OCI-LY7 (cell line): ENCODE measurements at regions not wholly inside any gene's neighbourhood (a gene's known extent, or its start where the extent isn't known, plus 50 kb on each side); places are given as distances from the start of the nearest gene placed in this dataset.
"Not testable (repeated sequence)": the region's sequence is repeated elsewhere in the genome, so short reads cannot be mapped to it uniquely, and the experiment has no call there.

Source experiments
- BruUV-seq: library from RNA; stranded (reverse); fragments of 400-500 nt; replicated peaks from 2 replicates; lab custom pipeline; 2021; lab: Mats Ljungman, UMichigan
- CTCF ChIA-PET: fragments of 300-600 bp; sonication (Branson Sonifier 250); formaldehyde crosslinking; loops from one replicate; lab custom pipeline; 2022; ENCODE audit warnings: antibody characterized with exemption; ENCODE audit not compliant: unreplicated experiment; lab: Charles Lee
- POLR2A ChIA-PET: fragments of 300-600 bp; sonication (Branson Sonifier 250); formaldehyde crosslinking; loops from one replicate; lab custom pipeline; 2022; ENCODE audit warnings: antibody characterized with exemption; lab: Charles Lee
- DNase-seq: peaks from one replicate; pipeline ENCODE4 v3.0.0-alpha.2; 2015; ENCODE audit warnings: low spot score
- H2AFZ ChIP-seq: fragments of 200-600 bp; sonication (generic), shearing (Covaris generic); 2 replicates; pipeline ENCODE4 v1.6.1; 2014; ENCODE audit warnings: mild to moderate bottlenecking, antibody characterized with exemption, low read length, moderate library complexity
- H3K27ac ChIP-seq: fragments of 200-600 bp; sonication (generic); 2 replicates; pipeline ENCODE4 v1.5.1; 2014; ENCODE audit warnings: mixed run types, low read depth, mild to moderate bottlenecking, moderate library complexity, low read length, inconsistent platforms; ENCODE audit not compliant: poor library complexity, severe bottlenecking
- H3K36me3 ChIP-seq: fragments of 200-600 bp; sonication (generic); 2 replicates; pipeline ENCODE4 v1.6.1; 2014; ENCODE audit warnings: mild to moderate bottlenecking, antibody characterized with exemption, low read length, moderate library complexity, mixed read lengths; ENCODE audit not compliant: insufficient read depth
- H3K4me1 ChIP-seq: fragments of 200-600 bp; sonication (generic); 2 replicates; pipeline ENCODE4 v1.5.1; 2014; ENCODE audit warnings: mild to moderate bottlenecking, low read length; ENCODE audit not compliant: insufficient read depth, poor library complexity, severe bottlenecking
- H3K4me2 ChIP-seq: fragments of 200-600 bp; sonication (generic); 2 replicates; pipeline ENCODE4 v1.6.1; 2014; ENCODE audit warnings: mild to moderate bottlenecking, low read length
- H3K4me3 ChIP-seq: fragments of 200-600 bp; sonication (generic); 2 replicates; pipeline ENCODE4 v1.5.1; 2014; ENCODE audit warnings: mild to moderate bottlenecking, low read depth, low read length; ENCODE audit not compliant: poor library complexity, severe bottlenecking
- H3K79me2 ChIP-seq: fragments of 200-600 bp; sonication (generic); 2 replicates; pipeline ENCODE4 v1.6.1; 2016; ENCODE audit warnings: low read depth, mild to moderate bottlenecking, low read length, moderate library complexity, mixed read lengths; ENCODE audit not compliant: insufficient read depth
- H3K9me2 ChIP-seq: fragments of 200-600 bp; sonication (generic); 2 replicates; pipeline ENCODE4 v1.6.1; 2016; ENCODE audit warnings: mild to moderate bottlenecking, low read length, mixed read lengths; ENCODE audit not compliant: insufficient read depth
- H3K9me3 ChIP-seq: fragments of 200-600 bp; sonication (generic); 2 replicates; pipeline ENCODE4 v1.6.1; 2014; ENCODE audit warnings: mild to moderate bottlenecking, mixed run types, low read length, mixed read lengths
- H4K20me1 ChIP-seq: fragments of 200-600 bp; sonication (generic); 2 replicates; pipeline ENCODE4 v1.6.1; 2014; ENCODE audit warnings: mild to moderate bottlenecking, antibody characterized with exemption, low read length, moderate library complexity, mixed read lengths; ENCODE audit not compliant: insufficient read depth
- EZH2phosphoT487 ChIP-seq: fragments of 200-600 bp; sonication (generic); IDR thresholded peaks from 2 replicates; pipeline ENCODE4 v1.6.1; 2018; ENCODE audit warnings: low read depth, borderline replicate concordance, mild to moderate bottlenecking, mixed run types, antibody characterized with exemption, low read length, moderate library complexity, mixed read lengths
- intact Hi-C: fragments of 100-400 bp; cut with micrococcal nuclease; formaldehyde crosslinking; loops from one replicate; pipeline ENCODE4 v1.10.0; 2022; ENCODE audit not compliant: unreplicated experiment
- TF ChIP-seq, protein P1 (sequence below): fragments of 200-600 bp; sonication (generic); conservative IDR thresholded peaks from 2 replicates; pipeline ENCODE4 v1.5.1; 2014; ENCODE audit warnings: mild to moderate bottlenecking, antibody characterized with exemption, low read length, moderate library complexity, mixed read lengths

DNA sequence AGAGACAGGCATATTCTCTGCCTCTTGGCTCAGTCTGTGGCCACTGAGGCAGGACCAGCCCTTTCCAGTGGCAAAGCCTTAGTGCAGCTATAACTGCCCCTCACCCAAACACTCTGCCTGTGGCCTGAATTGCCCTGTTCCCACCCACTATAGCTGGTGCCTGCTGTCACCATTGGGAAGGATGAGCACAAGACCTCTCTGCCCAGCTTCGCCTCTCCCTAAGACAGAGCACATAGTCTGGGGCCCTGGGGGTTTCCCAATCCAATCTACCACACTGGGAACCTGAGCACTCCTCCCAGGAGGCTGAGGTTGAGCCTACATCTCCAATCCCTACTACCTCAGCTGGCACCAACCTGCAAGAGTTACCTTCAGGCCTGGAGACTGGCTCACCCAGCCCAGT is 670.4 kb downstream of the JRKL start:
- CTCF ChIA-PET = no interaction called here
- no peak overlapping the region for H2AFZ ChIP-seq
- POLR2A ChIA-PET = interaction anchor here (1.1 kb wide), 1 partner anchor 13 kb away, joined by 3 read pairs; no protein-coding TSS in a partner anchor
- H4K20me1 ChIP-seq = no peaks in the 10 kb centered on the region
- no peaks in the 10 kb centered on the region for H3K9me3 ChIP-seq
- no TSS peak for BruUV-seq
- intact Hi-C loops = no loop called here
- H3K79me2 ChIP-seq = no peaks in the 10 kb centered on the region
- no peak overlapping the region for H3K4me3 ChIP-seq
- no peaks in the 10 kb centered on the region for H3K9me2 ChIP-seq
- DNase-seq = no peak
- no peak for TF ChIP-seq EZH2phosphoT487
- TF ChIP-seq, protein P1, sequence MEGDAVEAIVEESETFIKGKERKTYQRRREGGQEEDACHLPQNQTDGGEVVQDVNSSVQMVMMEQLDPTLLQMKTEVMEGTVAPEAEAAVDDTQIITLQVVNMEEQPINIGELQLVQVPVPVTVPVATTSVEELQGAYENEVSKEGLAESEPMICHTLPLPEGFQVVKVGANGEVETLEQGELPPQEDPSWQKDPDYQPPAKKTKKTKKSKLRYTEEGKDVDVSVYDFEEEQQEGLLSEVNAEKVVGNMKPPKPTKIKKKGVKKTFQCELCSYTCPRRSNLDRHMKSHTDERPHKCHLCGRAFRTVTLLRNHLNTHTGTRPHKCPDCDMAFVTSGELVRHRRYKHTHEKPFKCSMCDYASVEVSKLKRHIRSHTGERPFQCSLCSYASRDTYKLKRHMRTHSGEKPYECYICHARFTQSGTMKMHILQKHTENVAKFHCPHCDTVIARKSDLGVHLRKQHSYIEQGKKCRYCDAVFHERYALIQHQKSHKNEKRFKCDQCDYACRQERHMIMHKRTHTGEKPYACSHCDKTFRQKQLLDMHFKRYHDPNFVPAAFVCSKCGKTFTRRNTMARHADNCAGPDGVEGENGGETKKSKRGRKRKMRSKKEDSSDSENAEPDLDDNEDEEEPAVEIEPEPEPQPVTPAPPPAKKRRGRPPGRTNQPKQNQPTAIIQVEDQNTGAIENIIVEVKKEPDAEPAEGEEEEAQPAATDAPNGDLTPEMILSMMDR = no peak
- no peaks in the 10 kb centered on the region for H3K36me3 ChIP-seq
- no peak overlapping the region for H3K27ac ChIP-seq
- no peaks in the 10 kb centered on the region for H3K4me1 ChIP-seq
- no peak overlapping the region for H3K4me2 ChIP-seq

DNA sequence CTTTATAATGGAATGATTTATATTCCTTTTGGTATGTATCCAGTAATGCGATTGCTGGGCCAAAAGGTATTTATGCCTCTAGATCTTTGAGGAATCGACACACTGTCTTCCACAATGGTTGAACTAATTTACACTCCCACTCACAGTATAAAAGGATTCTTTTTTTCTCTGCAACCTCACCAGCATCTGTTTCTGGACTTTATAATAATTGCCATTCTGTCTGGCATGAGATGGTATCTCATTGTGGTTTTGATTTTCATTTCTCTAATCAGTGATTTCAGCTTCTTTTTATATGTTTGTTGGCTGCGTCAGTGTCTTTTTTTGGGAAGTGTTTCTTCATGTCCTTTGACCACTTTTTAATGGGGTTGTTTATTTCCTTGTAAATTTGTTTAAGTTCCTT is 679.3 kb downstream of the JRKL start:
- ChIA-PET POLR2A (no interaction called here), CTCF (no interaction called here)
- DNase-seq = no peak
- Histone ChIP-seq H3K4me1 (no peaks in the 10 kb centered on the region), H3K9me3 (no peaks in the 10 kb centered on the region), H3K9me2 (no peaks in the 10 kb centered on the region), H3K4me3 (no peak overlapping the region), H3K4me2 (no peak overlapping the region), H3K36me3 (no peaks in the 10 kb centered on the region), H4K20me1 (no peaks in the 10 kb centered on the region), H2AFZ (no peak overlapping the region), H3K27ac (no peak overlapping the region), H3K79me2 (no peaks in the 10 kb centered on the region)
- BruUV-seq = no TSS peak
- intact Hi-C loops = no loop called here
- TF ChIP-seq, protein P1 = no peak
- no peak for TF ChIP-seq EZH2phosphoT487

DNA sequence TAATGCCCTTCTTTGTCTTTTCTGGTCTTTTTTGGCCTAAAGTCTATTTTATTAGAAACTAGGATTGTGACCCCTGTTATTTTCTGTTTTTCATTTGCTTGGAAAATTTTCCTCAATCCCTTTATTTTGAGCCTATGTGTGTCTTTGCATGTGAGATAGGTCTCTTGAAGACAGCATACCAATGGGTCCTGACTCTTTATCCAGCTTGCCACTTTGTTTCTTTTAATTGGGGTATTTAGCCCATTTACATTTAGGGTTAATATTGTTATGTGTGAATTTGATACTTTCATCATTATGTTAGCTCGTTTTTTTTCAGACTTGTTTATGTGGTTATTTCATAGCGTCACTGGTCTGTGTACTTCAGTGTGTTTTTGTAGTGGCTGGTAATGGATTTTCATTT is 682.6 kb downstream of the JRKL start:
- no peaks in the 10 kb centered on the region for H3K36me3 ChIP-seq
- no peak overlapping the region for H3K4me3 ChIP-seq
- no peak overlapping the region for H3K27ac ChIP-seq
- intact Hi-C loops = no loop called here
- DNase-seq = no peak
- BruUV-seq = no TSS peak
- POLR2A ChIA-PET = interaction anchor here (0.5 to 0.9 kb wide), 2 partner anchors 143 to 642 kb away, joined by 3 read pairs; no protein-coding TSS in a partner anchor
- no peaks in the 10 kb centered on the region for H3K9me2 ChIP-seq
- CTCF ChIA-PET = no interaction called here
- no peak overlapping the region for H2AFZ ChIP-seq
- H3K4me1 ChIP-seq = no peaks in the 10 kb centered on the region
- no peaks in the 10 kb centered on the region for H3K79me2 ChIP-seq
- TF ChIP-seq EZH2phosphoT487 = no peak
- TF ChIP-seq, protein P1 = no peak
- no peaks in the 10 kb centered on the region for H4K20me1 ChIP-seq
- no peaks in the 10 kb centered on the region for H3K9me3 ChIP-seq
- no peak overlapping the region for H3K4me2 ChIP-seq

DNA sequence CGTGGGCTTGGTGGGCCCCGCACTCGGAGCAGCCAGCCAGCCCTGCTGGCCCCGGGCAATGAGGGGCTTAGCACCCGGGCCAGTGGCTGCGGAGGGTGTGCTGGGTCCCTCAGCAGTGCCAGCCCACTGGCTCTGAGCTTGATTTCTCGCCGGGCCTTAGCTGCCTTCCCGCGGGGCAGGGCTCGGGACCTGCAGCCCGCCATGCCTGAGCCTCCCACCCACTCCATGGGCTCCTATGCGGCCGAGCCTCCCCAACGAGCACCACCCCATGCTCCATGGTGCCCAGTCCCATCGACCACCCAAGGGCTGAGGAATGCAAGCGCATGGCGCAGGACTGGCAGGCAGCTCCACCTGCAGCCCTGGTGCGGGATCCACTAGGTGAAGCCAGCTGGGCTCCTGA is 686.9 kb downstream of the JRKL start:
- H2AFZ ChIP-seq, BruUV-seq, H4K20me1 ChIP-seq, POLR2A ChIA-PET, H3K4me1 ChIP-seq, CTCF ChIA-PET, H3K4me2 ChIP-seq, H3K36me3 ChIP-seq, H3K9me3 ChIP-seq, intact Hi-C loops, H3K4me3 ChIP-seq, H3K27ac ChIP-seq, H3K9me2 ChIP-seq, DNase-seq, H3K79me2 ChIP-seq: not testable (repeated sequence)
